Posterior cingulate gyrus (tissue), 11 donors: ENCODE measurements at regions not wholly inside any gene's neighbourhood (a gene's known extent, or its start where the extent isn't known, plus 50 kb on each side); places are given as distances from the start of the nearest gene placed in this dataset.
A peak's percentile ranks its signal among the peaks of the same experiment; 100 is the strongest.
"Not testable (repeated sequence)": the region's sequence is repeated elsewhere in the genome, so short reads cannot be mapped to it uniquely, and the experiment has no call there.

Source experiments
- DNase-seq, 10 donors: peaks; one replicate each; pipeline versions ENCODE4 v3.0.0 to v3.0.0-alpha.2; 2020 to 2021; ENCODE audit warnings: mixed read lengths in 3 of 10
- intact Hi-C: fragments of 100-400 bp; cut with DNase I; formaldehyde crosslinking; loops from one replicate; pipeline ENCODE4 v1.15.1; 2023

DNA sequence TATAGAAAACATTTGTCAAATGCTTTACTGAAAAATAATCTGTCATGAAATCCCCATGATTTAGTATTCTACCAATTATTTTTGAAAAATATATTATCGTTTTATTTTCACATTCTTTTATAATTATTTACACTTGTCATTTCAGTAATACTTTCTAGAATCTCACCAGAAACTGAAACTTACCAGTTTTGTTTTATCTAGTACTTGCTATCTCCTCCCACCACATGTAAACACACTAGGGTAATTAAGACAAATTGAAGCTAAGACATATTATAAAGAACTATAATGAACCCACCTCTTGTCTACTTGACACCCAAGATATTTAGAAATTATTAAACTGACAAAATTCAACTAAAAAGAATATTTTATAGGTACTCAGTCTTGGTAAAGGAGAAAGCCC lies 51.5 kb upstream of the GRM3 start:
- intact Hi-C loops: no loop called here
- no peak for DNase-seq

- peak in 2 of 10 donors; percentile 63 to 68 for DNase-seq
- intact Hi-C loops: no loop called here
Measured at GRCh38 chr7:86574006-86574405, 69.7 kb upstream of the GRM3 start.

DNA sequence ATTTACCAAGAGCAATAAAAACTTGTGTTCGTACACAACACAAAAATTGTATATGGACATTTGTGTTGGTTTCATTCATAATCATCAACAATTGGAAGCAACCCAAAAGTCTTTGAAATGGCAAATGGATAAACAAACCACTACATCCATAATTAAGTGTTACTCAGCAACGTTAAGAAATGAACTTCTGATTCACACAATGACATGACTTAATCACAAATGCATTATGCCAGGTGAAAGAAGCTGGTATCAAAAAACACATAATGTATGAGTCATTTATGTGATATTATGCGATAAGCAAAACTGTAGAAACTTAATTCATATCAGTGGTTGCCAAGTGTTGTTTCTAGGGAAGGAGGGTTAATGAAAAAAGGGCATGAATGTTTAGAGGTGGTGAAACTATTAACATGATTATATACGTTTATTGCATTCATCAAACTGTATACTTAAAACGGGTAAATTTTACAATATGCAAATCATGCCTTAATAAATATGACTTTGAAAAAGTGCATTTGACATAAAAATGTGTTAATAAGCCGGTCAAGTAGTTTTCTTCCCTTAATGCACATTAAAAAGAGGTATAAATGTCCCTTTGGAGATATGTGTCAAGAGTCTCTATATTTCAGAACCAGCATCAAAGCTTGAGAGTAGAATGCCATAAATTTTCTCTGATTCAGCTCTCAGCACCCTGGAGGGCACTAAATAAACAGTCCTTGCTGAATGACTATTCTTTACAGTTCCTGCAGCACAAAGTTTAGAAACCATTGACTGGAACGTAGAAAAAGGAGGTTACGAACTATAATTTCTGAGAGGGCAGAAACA lies 84.8 kb upstream of the GRM3 start:
- intact Hi-C loops: no loop called here
- DNase-seq: no peak

GRCh38 chr7:86534641-86535040 lies 109.1 kb upstream of the GRM3 start:
- intact Hi-C loops: no loop called here
- DNase-seq: peak in 2 of 10 donors; percentile 29 to 70

DNA sequence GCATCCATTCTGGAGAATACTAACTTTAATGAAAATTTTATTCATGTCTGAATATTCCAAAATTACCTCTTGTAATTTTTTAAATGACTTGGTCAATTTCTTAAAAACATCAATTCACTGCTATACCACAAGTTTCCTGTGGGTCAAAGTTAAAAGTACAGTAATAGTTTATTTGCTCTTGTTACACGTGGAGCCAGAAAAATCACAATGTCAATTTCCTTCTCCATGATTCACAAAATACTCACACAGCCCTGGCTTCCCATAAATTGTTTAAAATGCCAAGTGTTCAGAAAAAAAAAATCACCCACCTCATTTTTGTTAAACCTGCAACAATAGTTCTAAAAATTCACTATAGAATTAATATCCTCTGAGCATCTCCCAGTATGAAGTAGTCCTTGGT lies 139.5 kb upstream of the GRM3 start:
- DNase-seq: no peak
- intact Hi-C loops: no loop called here

GRCh38 chr7:86499986-86500385 lies 143.7 kb upstream of the GRM3 start:
- no peak for DNase-seq
- intact Hi-C loops: no loop called here

- DNase-seq: no peak
- intact Hi-C loops: no loop called here
Measured at GRCh38 chr7:86485827-86486226, 157.9 kb upstream of the GRM3 start.

DNA sequence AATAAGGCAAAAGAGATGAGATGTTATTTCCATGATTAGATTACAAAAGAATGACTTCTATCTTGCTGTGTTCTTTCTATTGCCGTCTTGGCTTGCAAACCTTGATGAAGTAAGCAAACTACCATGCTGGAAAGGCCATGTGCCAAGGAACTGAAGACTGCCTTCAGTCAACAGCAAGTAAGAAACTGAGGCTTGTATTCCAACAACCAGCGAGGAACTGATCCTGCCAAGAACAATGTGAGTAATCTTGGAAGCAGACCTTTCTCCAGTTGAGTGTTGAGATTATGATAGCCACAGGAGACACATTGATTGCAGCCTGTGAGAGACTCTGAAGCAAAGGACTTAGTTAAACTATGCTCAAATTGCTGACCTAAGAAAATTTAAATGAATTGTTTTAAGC lies 164.6 kb upstream of the GRM3 start:
- no peak for DNase-seq
- intact Hi-C loops: loop anchor here (10.0 kb wide), 1 partner anchor 426 kb away; no protein-coding TSS in a partner anchor

DNA sequence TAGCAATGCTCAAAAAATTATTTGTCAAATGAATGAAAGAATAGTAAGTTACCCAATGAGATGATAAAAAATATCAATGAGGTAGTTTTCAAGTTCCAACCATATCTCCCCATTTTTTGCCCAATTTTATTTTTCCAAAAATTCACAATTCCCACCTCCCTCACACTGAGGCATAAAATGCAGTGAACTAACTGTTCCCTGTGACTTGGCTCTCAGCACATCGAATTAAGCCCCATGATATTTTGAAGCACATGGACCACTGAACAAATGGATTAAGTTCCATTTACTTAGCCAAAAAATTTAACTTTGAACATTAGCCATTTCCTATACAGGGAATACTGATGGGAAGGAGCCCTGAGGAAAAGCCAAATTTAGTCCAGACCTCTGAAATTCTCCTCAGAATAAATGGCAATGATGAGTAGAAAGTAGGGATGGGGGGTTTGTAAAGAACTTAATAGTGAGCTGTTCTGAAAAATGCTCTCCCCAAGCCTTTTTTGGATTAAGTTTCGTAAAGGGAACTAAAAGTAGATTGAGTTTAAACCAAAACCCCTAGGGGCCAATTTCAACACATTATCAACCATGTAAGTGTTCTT lies 166.3 kb upstream of the GRM3 start:
- intact Hi-C loops: loop anchor here (10.0 kb wide), 1 partner anchor 427 kb away; no protein-coding TSS in a partner anchor

DNA sequence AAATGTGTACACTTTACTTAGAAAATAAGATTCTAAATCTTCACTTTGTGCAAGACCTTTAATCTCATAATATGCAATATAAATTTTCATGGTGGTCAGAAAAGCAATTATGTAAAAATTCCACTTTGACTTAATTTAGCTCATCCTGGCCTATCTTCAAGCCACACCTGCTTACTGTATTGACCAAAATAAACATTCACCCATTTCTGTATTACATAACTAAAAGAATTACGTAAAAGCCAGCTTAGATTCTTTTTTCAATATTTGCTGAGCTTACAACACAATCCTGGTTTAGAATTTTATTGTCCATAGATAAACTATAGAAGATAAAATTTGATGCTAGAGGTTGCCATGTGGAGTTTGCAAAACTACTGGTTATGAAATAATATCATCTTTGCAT lies 172.9 kb upstream of the GRM3 start:
- intact Hi-C loops: loop anchor here (10.0 kb wide), 1 partner anchor 434 kb away; no protein-coding TSS in a partner anchor
- no peak for DNase-seq

More for the DNA sequence above, 166.3 kb upstream of the GRM3 start:
- DNase-seq: no peak

GRCh38 chr7:86469680-86470295 lies 173.9 kb upstream of the GRM3 start:
- peak in 9 of 10 donors; percentile 17 to 88 (median 62) for DNase-seq
- intact Hi-C loops: loop anchor here (2.0 to 10.0 kb wide), 2 partner anchors 435 to 579 kb away; no protein-coding TSS in a partner anchor

DNA sequence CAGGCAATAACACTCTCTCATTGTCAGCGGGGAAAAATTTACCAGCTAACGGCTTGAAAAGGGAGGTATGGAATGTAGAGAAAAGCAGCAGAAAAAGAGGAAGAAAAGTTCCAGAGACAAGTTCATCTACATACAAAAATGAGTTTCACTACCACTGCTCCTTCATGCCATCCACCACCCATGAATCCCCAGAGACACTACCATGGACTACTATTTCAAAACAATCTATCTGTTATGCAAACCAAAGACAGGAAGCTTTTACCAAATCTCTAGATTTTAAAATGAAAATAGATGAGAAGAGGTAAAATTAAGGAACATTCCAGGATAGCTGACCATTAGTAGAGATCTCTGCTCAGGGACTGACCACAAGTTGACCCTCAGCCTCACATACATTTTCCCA lies 189.0 kb upstream of the GRM3 start:
- intact Hi-C loops: no loop called here
- DNase-seq: no peak

GRCh38 chr7:86453454-86453853 lies 190.3 kb upstream of the GRM3 start:
- intact Hi-C loops: no loop called here
- no peak for DNase-seq

DNA sequence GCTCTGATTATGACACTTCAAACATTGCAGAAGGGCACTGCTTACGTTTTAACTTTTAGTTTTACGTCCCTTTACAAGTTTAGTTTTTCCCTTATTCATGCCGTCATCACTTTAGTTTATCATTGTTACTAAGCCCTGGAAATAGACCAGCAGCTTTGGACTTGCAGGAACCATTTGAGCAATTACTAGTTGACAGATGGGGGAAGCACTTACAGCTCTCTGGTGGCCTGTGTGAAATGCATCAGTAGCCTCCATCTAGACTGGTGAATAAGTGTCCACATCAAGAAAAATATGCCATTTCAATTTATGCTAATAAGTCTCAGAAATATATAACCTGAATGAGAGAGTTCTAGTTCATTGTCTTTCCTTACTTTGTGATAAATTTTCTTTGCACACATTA lies 194.9 kb upstream of the GRM3 start:
- no peak for DNase-seq
- intact Hi-C loops: no loop called here

- DNase-seq: no peak
Measured at GRCh38 chr7:86445285-86445684, 198.4 kb upstream of the GRM3 start.

GRCh38 chr7:86444245-86444644 lies 199.5 kb upstream of the GRM3 start:
- DNase-seq: no peak
- intact Hi-C loops: no loop called here

More at GRCh38 chr7:86445285-86445684, 198.4 kb upstream of the GRM3 start:
- intact Hi-C loops: no loop called here

DNA sequence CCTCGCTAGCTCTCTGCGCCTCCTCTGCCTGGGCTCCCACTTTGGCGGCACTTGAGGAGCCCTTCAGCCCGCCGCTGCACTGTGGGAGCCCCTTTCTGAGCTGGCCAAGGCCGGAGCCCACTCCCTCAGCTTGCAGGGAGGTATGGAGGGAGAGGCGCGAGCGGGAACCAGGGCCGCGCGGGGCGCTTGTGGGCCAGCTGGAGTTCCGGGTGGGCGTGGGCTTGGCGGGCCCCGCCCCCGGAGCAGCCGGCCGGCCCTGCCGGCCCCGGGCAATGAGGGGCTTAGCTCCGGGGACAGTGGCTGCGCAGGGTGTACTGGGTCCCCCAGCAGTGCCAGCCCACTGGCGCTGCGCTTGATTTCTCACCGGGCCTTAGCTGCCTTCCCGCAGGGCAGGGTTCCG lies 203.3 kb upstream of the GRM3 start:
- DNase-seq: peak in 1 of 10 donors; percentile 72
- intact Hi-C loops: not testable (repeated sequence)

- intact Hi-C loops: no loop called here
- no peak for DNase-seq
Measured at GRCh38 chr7:86437951-86438450, 205.7 kb upstream of the GRM3 start.

- intact Hi-C loops: no loop called here
- no peak for DNase-seq
Measured at GRCh38 chr7:86431761-86432160, 211.9 kb upstream of the GRM3 start.

GRCh38 chr7:86411814-86412213 lies 231.9 kb upstream of the GRM3 start:
- no peak for DNase-seq
- intact Hi-C loops: no loop called here

- intact Hi-C loops: no loop called here
- no peak for DNase-seq
Measured at GRCh38 chr7:86407291-86407690, 236.4 kb upstream of the GRM3 start.
